Left renal pelvis (tissue), 4 donors: ENCODE measurements at regions not wholly inside any gene's neighbourhood (a gene's known extent, or its start where the extent isn't known, plus 50 kb on each side); places are given as distances from the start of the nearest gene placed in this dataset.
"Not testable (repeated sequence)": the region's sequence is repeated elsewhere in the genome, so short reads cannot be mapped to it uniquely, and the experiment has no call there.

Experiments
- DNase-seq, 4 donors: peaks; one replicate each; pipeline ENCODE4 v3.0.0-alpha.2; 2013; ENCODE audit warnings: low read depth in 4 of 4, low spot score in 3 of 4

DNA sequence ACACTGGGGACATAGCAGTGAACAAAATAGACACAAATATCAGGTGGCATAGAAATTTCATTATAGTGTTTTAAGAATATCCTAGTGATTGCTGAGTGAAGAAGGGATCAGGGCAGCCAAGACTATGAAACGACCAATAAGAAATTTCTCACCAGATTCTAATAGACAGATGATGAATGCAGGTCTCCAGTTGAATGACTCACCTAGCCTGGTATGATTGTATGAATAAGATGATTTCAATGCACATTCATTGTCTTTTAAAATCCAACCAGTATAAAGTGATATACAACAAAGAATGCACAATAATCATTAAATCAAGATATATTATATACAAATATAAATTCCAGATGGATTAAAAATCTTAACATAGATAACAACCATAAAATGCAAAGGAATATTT, 124.5 kb upstream of the TENT5A start:
- no peak for DNase-seq

DNA sequence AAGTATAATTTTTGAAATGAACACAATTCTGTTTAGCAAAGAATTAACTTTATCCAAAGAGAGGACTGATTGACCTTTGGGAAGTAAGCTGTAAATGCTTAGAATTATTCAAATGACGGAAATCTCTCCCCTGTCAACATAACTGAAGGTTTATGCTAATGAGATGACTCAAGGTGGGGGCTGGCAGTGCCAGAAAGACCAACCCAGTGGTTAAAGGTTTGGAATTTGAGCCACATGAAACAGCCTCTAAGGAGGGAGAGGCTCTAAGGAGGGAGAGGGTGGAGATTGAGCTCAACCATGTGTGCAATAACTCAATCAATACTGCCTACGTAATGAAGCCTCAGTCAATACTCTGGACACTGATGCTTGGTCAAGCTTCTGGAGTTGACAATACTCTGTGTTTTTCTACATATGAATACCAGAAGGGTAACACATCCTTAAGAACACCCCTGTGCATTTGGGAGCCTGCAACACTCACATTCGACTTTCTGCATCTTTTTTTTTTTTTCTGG, 123.4 kb upstream of the TENT5A start:
- no peak for DNase-seq

DNA sequence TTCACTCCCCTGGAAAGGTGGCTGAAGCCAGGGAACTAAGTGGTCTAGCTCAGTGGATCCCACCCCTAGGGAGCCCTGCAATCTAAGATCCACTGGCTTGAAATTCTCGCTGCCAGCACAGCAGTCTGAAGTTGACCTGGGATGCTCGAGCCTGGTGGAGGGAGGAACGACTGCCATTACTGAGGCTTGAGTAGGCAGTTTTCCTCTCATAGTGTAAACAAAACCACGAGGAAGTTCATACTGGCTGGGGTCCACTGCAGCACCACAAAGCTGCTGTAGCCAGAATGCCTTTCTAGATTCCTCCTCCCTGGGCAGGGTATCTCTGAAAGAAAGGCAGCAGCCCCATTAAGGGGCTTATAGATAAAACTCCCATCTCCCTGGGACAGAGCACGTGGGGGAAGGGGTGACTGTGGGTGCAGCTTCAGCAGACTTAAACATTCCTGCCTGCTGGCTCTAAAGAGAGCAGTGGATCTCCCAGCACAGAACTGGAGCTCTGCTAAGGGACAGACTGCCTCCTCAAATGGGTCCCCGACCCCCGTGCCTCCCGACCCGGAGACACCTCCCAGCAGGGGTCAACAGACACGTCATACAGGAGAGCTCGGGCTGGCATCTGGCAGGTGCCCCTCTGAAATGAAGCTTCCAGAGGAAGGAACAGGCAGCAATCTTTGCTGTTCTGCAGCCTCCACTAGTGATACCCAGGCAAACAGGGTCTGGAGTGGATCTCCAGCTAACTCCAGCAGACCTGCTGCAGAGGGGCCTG, 117.4 kb upstream of the TENT5A start:
- DNase-seq = not testable (repeated sequence)

DNA sequence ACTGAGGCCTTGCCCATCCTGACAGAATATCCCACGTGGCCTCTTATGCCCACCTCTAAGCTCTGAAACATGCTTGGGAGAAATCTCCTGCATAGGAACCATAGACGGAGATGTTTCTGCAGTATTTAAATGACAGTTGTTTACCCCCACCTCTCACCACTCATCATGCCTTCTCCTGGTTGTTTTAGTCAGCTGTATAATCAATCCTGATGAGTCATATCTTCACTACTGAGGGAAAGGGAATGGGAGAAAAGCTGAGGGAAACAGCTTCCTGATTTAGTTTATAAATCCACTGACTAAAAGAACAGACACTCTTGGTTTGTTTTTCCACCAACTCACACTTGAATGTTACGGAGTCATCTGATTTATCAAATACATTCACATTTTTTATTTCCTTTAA, 113.2 kb upstream of the TENT5A start:
- no peak for DNase-seq

DNA sequence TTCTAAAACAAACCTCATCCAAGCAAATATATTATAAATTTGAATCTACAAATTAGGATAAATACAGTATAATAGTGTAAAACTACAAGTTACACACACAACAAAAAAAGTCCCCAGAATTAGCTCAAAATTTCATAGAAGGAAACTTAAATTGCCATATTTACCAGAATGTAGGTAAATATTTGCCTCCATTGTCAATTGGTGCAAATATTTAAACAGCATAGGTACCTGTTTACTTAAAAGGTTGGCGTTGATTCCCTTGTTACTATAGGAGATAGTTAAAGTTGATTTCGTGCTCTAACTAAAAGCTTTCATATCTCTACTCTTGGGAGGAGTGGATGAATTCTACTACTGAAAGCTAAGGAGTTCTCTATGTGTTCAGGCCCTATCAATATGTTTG, 111.6 kb upstream of the TENT5A start:
- no peak for DNase-seq

DNA sequence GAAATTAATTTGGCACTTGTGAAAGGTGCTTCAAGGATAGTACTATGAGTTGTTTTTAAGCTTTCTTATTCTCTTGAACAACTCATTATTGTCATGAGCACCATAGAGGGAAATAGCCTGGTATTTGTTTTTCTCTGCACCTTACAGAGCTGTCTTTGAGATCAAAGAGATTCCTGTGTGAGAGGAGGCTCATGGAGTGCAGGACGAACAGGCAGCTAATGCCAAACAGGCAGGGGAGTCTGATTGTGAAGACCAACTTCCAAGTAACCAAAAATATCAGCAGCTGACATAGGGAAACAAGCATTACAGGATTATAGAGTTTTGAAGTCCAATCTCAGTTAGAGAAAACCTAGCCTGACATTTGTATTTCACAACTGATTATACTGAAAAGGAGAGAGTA, 110.6 kb upstream of the TENT5A start:
- DNase-seq = no peak

DNA sequence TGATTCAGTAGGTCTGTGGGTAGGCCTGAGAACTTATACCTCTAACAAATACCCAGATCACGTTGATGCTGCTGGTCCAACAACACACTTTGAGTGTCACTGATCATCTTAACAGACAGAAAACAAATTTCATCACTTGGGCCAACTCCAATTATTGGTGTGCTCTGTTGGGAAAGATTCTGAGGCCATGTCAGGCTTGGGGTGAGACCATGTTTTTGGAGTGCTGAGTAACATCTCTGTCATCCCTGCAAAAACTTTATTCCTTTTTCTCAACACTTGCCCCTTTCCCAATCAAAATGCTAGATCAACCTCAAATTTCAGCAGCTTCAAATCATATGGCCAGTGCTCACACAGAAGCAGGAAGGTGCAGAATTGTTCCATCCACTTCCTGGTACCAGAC, 108.8 kb upstream of the TENT5A start:
- no peak for DNase-seq

DNA sequence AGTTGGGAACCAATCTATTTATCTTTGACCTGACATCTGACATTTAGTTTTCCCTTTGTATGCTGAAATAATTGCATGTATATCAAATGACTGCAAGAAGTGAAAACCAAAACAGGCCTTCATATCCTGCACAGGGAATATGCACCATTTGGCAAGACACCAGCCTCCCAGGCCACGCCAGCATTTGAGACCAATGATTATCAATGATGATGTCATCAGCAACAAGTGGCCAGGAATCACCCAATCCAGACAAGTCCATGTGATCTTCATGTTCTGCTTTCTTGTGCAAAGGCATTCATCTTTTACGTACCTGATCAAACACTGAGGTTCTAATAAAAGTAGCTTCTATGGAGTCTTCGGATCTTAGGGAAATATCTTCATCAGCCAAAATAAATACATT, 107.4 kb upstream of the TENT5A start:
- DNase-seq = no peak

DNA sequence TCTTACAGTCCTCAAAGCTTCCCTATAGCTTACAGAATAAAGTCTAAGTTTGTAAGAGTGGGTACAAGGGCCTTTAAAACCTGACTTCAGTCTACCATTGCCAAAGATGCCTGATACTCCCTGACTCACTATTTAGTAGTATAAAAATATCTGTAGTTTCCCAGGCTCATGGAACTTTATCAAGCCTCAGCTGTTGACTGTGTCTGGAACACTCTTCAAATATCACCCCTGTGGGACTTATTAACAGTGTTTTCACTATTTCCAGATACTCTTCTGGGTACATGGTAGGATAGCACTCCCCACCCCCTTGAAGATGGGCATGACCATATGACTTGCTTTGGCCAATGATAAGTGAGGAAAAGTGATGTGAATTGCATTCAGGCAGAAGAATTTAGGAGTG, 105.3 kb upstream of the TENT5A start:
- no peak for DNase-seq

DNA sequence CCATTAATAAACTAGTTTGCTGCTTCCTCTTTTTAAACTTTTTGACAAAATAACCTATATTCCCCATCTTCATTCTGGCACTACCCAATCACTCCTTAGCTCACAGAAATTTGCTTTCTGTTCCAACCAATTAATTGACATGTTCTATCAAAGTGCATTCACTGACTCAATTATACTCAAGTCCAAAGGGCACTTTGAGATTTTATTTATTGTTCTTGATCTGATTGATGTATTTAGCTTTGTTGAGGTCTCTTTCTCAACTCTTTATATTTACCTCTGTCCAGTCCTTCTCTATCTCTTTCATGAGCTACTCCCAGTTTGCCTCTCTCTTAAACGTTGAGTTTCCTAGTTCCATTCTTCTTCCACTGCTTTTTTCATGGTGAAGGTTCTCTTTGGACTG, 104.4 kb upstream of the TENT5A start:
- no peak for DNase-seq

DNA sequence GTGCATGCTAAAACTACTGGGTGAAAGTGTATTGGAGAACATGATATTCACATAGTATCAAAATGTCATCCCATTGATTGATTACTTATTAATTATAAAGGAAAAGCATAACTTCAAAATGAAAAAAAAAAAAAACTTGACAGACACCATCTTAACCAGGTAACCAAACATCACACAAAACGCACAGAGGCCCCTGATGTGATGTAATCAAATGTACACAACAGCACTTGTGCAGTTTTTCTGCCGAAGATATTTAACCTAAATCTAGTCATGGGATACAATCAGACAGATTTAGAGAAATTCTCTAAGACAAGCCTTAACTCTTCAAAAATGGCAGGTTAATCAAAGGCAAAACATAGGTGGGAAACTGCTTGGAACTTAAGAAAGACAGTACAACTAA, 102.0 kb upstream of the TENT5A start:
- no peak for DNase-seq

DNA sequence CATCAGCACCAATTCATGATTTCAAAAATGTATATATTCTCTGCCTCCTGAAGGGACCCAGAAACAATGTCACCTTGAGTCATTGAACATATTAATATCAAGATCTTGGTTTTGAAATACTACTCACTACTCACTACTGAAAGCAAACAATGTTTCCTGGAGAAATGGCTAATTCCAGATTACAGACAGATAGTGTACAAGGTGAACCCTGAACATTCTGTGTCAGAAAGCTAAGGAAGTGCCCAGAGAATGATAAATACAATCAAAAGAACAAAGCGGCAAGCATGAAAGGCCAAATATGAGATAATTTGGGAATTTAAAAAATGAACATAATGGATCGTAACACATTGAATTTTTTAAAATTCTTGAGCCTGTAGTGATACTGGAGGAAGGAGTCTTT, 101.5 kb upstream of the TENT5A start:
- no peak for DNase-seq

DNA sequence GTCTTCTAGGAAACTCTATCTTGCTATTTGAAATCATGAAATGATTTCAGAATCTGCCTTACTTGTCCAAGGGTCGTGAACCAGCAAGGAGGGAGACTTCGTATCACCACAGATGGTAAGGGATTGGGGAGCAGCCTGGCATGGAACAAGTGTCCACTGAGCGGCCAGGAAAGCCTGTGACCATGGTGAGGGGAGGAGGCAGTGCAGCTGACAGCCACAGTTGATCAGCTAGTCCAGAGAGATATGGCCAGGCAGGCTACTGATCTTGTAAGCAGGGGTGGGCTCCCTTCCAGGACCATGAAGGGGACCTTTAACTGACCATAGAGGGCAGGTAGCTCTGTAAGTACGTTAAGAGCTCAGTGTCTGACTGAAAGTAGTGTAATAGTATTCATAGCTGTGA, 96.8 kb upstream of the TENT5A start:
- DNase-seq = no peak

DNA sequence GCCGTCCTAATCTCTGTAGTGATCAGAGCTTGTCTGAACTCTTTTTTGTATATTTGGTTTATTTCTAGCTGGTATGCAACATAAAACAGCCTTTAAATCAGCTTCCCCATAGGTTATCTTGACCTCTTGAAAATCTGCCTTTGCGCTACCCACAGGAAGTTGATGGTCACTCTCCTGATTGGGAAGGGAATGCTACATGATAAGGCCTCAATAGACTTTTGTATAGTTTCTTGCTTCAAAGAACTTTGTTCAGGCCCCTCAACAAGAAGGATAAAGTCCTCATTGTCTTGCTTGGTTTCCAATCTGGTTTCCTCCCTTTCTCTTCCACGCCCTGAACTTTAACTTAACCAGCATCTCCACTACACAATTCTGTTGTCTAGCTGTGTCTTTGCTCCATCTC, 95.4 kb upstream of the TENT5A start:
- DNase-seq = no peak

DNA sequence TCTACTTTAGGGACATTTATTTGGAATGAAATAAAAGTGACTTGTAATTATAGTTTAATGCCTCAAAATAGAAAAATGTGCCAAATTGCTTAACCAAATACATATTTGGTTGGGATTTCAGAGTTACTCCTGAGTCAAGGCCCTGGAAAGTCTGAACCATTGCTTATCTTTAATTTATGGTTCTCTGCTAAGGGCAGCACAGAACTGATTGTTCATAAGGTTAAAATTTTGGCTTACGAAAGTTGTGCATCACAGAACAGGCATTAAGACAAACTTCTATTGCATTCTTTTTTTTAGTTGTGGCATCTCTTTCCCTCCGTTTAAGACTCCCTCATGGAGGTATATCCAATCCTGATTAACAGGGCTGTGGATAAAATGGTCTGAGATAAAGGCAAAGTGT, 92.2 kb upstream of the TENT5A start:
- no peak for DNase-seq

DNA sequence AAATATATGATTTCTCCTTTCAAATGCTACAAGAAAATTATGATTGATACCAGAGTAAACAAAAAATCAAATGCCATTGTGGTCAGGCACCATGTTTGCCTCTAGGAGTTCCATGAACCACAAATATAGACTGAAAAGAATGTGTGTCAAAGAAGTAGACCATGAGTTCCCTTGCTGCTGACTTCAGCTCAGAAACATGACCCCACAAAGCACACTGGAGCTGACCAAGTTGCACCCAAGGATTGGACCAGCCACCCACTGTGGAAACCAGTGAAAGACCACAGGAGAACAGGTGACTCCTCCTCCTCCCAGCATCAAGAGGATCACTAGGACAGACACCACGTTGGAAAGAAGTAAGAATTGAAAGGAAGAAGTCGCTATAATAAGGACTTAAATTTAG, 90.8 kb upstream of the TENT5A start:
- no peak for DNase-seq

DNA sequence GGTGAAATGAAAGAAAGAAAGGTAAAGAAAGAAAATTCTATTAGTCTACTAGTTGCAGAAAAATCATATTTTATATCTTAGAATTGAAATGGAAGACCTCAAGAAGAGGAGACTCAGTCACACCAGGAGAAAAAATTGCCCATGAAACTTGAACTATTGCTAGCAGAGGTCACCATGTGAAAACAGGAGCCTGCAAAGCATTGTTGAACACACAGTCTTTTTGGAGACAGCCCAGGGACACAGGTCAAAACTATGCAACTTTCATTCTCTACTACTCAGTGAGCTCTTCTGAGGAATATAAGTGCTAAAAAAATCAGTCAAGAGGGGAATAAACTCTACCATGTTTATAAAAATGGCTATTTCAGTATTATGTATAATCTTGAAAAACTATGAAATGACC, 89.8 kb upstream of the TENT5A start:
- no peak for DNase-seq

DNA sequence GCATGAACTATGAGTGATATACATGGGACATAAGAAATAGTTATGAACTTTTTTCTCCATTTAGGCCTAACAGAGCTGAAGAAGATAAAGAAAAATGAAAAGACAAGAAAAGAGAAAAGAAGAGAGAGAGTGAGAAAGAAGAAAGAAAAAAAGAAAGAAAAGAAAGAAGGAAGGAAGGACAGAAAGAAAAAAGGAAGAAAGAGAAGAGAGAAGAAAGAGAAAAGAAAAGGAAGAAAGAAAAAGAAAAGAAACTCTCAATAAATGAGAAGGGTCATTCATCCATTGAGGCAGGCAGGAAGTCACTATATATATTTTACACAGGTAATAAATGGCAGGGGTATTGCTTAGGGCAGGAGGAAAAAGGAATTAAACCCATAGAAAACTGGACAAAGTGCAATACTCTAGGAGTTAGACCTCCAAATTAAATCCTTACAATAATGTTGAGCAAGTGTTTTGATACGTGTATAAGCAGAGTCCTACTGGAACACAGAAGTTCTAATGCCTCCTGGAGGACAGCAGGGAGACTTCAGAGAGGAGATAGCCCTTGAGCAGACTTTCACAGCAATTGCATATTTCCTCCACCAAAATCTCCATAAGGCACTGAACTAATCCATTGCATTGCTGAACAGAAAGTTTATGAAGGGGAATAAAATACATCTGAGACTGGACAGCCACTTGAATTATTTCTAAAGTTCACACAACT, 86.4 kb upstream of the TENT5A start:
- DNase-seq = no peak

DNA sequence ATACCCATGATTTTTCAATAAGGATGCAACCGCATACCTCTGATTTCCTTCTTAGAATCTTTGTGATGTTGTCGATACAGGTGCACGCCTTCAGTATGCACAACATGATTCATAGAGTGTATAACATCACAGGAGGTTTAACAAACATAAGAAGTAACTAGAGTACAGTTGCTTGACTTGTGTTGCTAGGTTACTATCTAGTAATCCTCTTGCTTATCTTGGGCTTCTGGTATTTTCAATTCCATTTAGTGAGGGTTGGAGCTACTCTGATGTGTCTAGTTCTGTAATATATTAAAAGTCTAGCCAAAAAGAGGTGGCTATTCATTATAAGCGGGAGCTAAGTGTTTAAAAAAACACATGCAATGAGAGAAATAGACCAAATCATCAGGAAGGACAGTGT, 85.5 kb upstream of the TENT5A start:
- no peak for DNase-seq

DNA sequence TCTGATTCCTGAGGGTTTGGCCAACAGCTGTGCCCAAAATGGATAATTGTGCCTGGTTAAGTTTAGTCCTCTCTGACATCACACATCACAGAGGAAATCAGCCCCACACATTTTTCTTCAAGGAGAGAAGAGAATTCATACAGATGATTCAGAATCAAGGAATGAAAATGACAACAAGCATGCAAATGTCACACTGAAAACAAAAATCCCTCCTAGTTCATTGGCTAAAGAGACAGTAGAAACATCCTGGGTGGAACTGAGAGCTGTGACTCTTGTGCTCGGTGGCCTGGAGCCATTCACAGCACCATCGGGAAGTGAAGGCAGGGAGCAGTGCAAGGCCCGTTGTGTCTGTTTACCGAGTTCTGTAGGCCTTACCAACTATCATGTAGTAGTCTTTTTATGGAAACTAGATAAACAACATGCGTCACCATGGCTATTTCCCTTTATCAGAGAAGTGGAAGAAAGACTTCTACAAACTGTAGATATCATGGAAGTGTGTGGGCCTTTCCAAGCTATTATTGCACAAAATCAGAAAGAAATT, 81.7 kb upstream of the TENT5A start:
- DNase-seq = no peak

DNA sequence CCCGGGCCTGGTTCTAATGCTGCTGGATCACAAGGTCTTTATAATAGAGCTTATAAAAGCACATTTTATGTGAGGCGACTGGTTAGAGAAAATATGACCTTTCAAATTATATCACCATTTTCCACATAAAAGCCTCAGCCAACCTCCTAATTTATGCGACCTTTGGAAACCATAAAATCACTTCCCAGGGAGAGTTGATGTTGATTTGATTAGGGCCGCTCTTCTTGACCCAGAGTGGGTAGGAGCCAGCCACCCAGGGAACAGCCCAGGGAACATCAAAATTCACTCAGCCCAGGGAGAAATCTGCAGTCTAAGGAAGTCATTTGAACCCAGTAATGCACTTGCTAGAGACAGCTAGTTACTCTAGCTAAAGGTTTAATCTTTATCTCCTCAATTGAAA, 79.8 kb upstream of the TENT5A start:
- no peak for DNase-seq

DNA sequence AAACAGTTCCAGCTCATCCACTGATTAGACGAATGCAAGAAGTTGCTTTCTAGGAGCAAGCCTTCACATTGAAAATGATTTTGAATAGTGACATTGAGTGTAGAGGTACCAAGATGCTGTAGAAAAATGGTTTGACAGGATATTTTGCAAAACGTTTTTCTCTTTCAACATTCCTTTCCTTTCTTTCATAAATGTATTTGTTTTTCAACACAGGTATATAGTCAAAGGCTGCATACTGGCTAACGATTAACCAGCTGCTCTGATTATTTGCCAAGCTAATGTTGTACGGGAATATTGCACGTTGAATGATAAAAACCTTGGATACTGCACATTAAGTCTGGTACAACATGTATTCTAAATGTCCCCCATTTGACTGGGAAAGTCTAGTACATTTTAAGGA, 78.8 kb upstream of the TENT5A start:
- DNase-seq = no peak
